Vagina (tissue), 2 donors: ENCODE measurements at regions not wholly inside any gene's neighbourhood (a gene's known extent, or its start where the extent isn't known, plus 50 kb on each side); places are given as distances from the start of the nearest gene placed in this dataset.

Experiments
- POLR2A ChIP-seq, 2 donors: fragments of 450-650 bp; IDR thresholded peaks; one replicate each; pipeline ENCODE4 v1.6.1; 2017; ENCODE audit warnings: antibody characterized with exemption in 2 of 2, mild to moderate bottlenecking in 2 of 2, moderate library complexity in 2 of 2
- TF ChIP-seq, protein P1 (sequence below), 3 experiments: fragments of 450-650 bp in 2 of 3; fragments of 200-600 bp in 1 of 3; sonication (generic) in 1 of 3; IDR thresholded peaks; one replicate each; pipeline ENCODE4 v1.5.1; 2017 to 2019; ENCODE audit warnings: antibody characterized with exemption in 3 of 3, mild to moderate bottlenecking in 2 of 3, moderate library complexity in 2 of 3

DNA sequence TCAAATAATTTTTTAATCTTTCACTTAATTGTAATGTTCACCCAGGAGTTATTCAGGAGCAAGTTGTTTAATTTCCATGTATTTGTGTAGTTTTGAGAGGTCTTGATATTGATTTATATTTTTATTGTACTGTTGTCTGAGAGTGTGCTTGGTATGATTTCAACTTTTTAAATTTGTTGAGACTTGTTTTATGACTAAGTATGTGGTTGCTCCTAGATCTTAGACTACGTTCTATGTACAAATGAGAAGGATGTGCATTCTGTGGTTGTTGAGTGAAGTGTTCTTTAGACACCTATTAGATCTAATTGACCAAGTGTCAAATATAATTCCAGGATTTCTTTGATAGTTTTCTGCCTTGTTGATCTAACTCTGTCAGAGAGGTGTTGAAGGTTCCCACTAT is 353.3 kb upstream of the GNPDA2 start:
- TF ChIP-seq, protein P1, sequence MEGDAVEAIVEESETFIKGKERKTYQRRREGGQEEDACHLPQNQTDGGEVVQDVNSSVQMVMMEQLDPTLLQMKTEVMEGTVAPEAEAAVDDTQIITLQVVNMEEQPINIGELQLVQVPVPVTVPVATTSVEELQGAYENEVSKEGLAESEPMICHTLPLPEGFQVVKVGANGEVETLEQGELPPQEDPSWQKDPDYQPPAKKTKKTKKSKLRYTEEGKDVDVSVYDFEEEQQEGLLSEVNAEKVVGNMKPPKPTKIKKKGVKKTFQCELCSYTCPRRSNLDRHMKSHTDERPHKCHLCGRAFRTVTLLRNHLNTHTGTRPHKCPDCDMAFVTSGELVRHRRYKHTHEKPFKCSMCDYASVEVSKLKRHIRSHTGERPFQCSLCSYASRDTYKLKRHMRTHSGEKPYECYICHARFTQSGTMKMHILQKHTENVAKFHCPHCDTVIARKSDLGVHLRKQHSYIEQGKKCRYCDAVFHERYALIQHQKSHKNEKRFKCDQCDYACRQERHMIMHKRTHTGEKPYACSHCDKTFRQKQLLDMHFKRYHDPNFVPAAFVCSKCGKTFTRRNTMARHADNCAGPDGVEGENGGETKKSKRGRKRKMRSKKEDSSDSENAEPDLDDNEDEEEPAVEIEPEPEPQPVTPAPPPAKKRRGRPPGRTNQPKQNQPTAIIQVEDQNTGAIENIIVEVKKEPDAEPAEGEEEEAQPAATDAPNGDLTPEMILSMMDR (IDR thresholded peaks at IDR 0.05), result no peak
- TF ChIP-seq POLR2A (IDR thresholded peaks at IDR 0.05), result no peak
